Glutamatergic neuron (in vitro differentiated cells): ENCODE measurements at regions not wholly inside any gene's neighbourhood (a gene's known extent, or its start where the extent isn't known, plus 50 kb on each side); places are given as distances from the start of the nearest gene placed in this dataset.
"Not testable (repeated sequence)": the region's sequence is repeated elsewhere in the genome, so short reads cannot be mapped to it uniquely, and the experiment has no call there.

ENCODE experiments used
- DNase-seq: peaks from one replicate; pipeline ENCODE4 v3.0.0; 2022
- H3K27ac Mint-ChIP-seq: one replicate; pipeline ENCODE4 v1.8.0; 2020; ENCODE audit warnings: mild to moderate bottlenecking, mixed read lengths, inconsistent platforms; ENCODE audit not compliant: unreplicated experiment
- H3K27me3 Mint-ChIP-seq: one replicate; pipeline ENCODE4 v1.8.0; 2020; ENCODE audit warnings: mild to moderate bottlenecking, moderate library complexity, mixed read lengths, inconsistent platforms; ENCODE audit not compliant: unreplicated experiment
- H3K36me3 Mint-ChIP-seq: one replicate; pipeline ENCODE4 v1.8.0; 2020; ENCODE audit warnings: mild to moderate bottlenecking, mixed read lengths, inconsistent platforms; ENCODE audit not compliant: unreplicated experiment
- H3K4me1 Mint-ChIP-seq: one replicate; pipeline ENCODE4 v1.8.0; 2020; ENCODE audit warnings: mild to moderate bottlenecking, low read depth, mixed read lengths, inconsistent platforms; ENCODE audit not compliant: unreplicated experiment
- H3K4me3 Mint-ChIP-seq: one replicate; pipeline ENCODE4 v1.8.0; 2020; ENCODE audit warnings: mild to moderate bottlenecking, mixed read lengths, inconsistent platforms; ENCODE audit not compliant: unreplicated experiment
- H3K9me3 Mint-ChIP-seq: one replicate; pipeline ENCODE4 v1.8.0; 2020; ENCODE audit warnings: mild to moderate bottlenecking, moderate library complexity, mixed read lengths, inconsistent platforms; ENCODE audit not compliant: unreplicated experiment

DNA sequence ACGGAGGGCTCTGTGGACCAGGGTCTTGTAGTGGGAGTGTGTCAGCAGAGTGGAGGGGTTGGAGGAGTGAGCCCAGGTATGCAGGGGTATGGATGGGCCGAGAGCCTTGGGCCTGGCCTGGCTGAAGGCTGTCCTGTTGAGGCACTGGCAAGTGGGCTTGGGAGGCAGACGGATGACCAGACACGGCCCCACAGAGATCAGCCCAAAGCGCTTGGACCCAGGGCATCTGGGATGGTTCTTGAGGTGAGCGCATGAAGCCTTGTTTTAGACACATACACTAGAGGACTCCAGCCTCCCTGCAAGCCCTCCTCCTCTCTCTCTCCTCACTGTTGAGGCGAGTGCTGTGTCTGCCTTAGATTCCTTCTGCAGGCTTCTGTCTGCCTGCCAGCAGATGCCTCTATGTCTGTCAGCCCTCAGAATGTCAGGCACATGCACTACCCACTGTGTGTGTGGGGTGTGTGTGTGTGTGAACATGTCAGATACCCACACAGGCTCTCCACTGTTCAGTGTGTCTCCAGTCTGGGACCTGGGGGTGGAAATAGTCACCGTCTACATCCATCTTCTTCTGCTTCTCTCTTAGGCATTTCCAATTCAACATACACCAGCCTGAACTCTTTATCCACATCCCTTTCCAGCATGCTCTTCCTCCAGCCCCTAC, 218.0 kb upstream of the PLGLB1 start:
- not testable (repeated sequence) for H3K27ac Mint-ChIP-seq, H3K36me3 Mint-ChIP-seq, H3K9me3 Mint-ChIP-seq, H3K4me3 Mint-ChIP-seq, H3K27me3 Mint-ChIP-seq, H3K4me1 Mint-ChIP-seq
- peak; percentile 10 for DNase-seq

DNA sequence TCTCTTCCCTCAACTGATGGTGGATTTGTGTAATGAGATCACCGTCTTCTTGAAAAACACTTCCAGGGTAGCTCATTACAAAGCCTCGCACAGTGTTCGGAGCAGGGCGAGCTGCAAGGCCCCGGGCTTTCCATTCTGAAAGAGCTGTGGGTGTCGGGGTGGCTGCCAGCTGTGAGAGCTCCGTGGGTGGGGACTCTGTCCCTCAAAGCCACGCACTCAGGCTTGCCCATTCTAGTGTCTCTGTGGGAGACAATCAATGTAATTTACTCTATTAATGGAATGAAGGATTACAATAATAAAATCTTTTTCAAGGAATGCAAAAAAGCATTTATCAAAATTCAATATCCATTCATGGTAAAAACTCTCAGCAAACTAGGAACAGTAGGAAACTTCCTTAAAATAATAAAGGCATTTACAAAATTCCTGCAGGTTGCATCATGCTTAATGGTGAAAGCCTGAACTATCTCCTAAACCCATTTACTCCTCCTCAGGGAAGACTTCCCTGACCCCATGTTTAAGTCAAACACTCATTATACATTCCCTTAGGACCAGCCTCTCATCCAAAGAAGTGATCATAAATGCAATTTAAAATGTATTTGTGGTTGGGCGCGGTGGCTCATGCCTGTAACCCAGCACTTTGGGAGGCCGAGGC, 224.5 kb upstream of the PLGLB1 start:
- not testable (repeated sequence) for H3K36me3 Mint-ChIP-seq, H3K9me3 Mint-ChIP-seq, H3K4me1 Mint-ChIP-seq, DNase-seq, H3K4me3 Mint-ChIP-seq, H3K27me3 Mint-ChIP-seq, H3K27ac Mint-ChIP-seq

GRCh38 chr2:87252046-87252445, 230.4 kb upstream of the PLGLB1 start:
- not testable (repeated sequence) for H3K36me3 Mint-ChIP-seq, H3K4me3 Mint-ChIP-seq, H3K9me3 Mint-ChIP-seq, H3K27me3 Mint-ChIP-seq, H3K27ac Mint-ChIP-seq, H3K4me1 Mint-ChIP-seq, DNase-seq

- H3K4me1 Mint-ChIP-seq, H3K9me3 Mint-ChIP-seq, H3K27me3 Mint-ChIP-seq, H3K4me3 Mint-ChIP-seq, DNase-seq, H3K27ac Mint-ChIP-seq, H3K36me3 Mint-ChIP-seq: not testable (repeated sequence)
These were observed 232.9 kb upstream of the PLGLB1 start for GRCh38 chr2:87254562-87254961.

GRCh38 chr2:87255410-87255809, 233.8 kb upstream of the PLGLB1 start:
- not testable (repeated sequence) for H3K27me3 Mint-ChIP-seq, H3K27ac Mint-ChIP-seq, DNase-seq, H3K4me3 Mint-ChIP-seq, H3K36me3 Mint-ChIP-seq, H3K4me1 Mint-ChIP-seq, H3K9me3 Mint-ChIP-seq

DNA sequence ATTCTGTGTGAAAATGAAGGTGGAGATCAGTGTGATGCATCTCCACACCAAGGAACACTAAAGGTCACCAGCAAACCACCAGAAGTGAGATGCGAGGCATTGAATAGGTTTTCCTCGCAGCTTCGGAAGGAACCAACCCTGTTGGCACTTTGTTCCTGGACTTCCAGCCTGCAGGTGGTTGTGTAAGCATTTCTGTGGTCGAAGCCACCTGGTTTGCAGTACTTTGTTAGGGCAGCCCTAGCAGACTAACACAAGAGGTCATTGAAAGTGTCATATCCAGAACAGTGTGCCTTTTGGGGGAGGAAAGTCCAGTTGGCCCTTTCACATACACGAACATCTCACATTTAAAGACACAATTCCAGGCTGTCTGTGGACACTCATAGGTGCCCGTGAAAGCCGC, 237.2 kb upstream of the PLGLB1 start:
- H3K27me3 Mint-ChIP-seq, H3K4me1 Mint-ChIP-seq, H3K27ac Mint-ChIP-seq, DNase-seq, H3K4me3 Mint-ChIP-seq, H3K36me3 Mint-ChIP-seq, H3K9me3 Mint-ChIP-seq: not testable (repeated sequence)

DNA sequence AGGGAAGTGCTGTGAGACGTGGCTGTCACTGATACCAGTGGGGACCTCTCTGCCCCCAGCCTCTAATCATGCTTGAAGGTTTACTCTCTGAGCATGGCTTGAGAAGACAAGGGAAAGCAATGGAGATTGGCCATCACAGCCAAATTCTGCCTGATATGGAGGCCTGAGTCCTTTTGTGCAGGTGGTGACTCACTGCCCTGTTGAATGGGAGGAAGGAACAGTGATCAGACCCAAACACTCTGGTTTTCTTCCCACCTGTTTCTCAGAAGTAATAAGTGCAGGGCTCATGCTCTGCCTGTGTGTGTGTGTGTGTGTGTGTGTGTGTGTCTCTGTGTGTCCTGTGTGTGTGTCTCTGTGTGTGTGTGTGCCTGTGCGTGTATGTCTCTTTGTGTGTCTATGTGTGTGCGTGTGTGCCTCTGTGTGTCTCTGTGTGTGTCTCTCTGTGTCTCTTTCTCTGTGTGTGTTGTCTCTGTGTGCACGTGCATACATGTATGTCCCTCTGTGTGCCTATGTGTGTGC, 240.6 kb upstream of the PLGLB1 start:
- not testable (repeated sequence) for H3K27me3 Mint-ChIP-seq, DNase-seq, H3K4me3 Mint-ChIP-seq, H3K27ac Mint-ChIP-seq, H3K36me3 Mint-ChIP-seq, H3K4me1 Mint-ChIP-seq, H3K9me3 Mint-ChIP-seq

GRCh38 chr2:87263868-87264518, 242.3 kb upstream of the PLGLB1 start:
- H3K27ac Mint-ChIP-seq, H3K4me1 Mint-ChIP-seq, H3K9me3 Mint-ChIP-seq, DNase-seq, H3K4me3 Mint-ChIP-seq, H3K36me3 Mint-ChIP-seq, H3K27me3 Mint-ChIP-seq: not testable (repeated sequence)

GRCh38 chr2:87275192-87275591, 253.5 kb upstream of the PLGLB1 start:
- H3K27me3 Mint-ChIP-seq, H3K9me3 Mint-ChIP-seq, H3K4me3 Mint-ChIP-seq, H3K36me3 Mint-ChIP-seq, H3K27ac Mint-ChIP-seq, H3K4me1 Mint-ChIP-seq, DNase-seq: not testable (repeated sequence)

DNA sequence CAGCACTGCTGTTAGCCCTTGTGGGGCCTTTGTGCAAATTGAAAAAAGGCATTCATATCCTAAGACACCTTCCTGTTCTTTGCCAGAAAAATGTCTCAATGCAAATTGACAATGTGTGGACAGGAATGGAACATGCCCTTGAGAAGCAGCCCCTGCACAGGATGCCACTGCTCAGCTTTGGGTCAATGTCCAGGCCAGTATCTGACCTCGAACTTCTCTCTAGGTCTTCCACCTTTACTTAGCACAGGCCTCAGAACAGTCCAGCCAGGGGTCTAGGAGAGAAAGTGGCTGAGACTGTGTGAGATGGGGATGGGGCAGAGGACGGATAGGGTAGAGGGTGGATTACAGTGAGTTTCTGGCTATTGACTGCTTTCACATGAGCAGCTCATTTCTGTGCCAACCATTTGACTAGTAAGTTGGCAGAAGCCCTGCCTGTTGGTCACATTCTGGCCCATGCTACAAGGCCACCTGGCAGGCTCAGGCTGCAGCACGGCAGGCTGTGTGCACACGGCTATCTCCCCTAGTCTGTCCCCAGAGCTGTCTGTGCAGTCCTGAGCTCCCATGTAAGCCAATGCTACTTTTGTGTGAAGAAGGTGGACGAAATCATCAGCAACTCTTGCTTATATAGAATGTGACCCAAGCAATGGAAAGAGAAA, 254.5 kb upstream of the PLGLB1 start:
- not testable (repeated sequence) for H3K27ac Mint-ChIP-seq, H3K9me3 Mint-ChIP-seq, H3K36me3 Mint-ChIP-seq, H3K4me1 Mint-ChIP-seq, DNase-seq, H3K27me3 Mint-ChIP-seq, H3K4me3 Mint-ChIP-seq

- H3K4me1 Mint-ChIP-seq, H3K36me3 Mint-ChIP-seq, H3K9me3 Mint-ChIP-seq, DNase-seq, H3K4me3 Mint-ChIP-seq, H3K27ac Mint-ChIP-seq, H3K27me3 Mint-ChIP-seq: not testable (repeated sequence)
These were observed 255.0 kb upstream of the PLGLB1 start for GRCh38 chr2:87276673-87277072.

GRCh38 chr2:87277734-87278133, 256.1 kb upstream of the PLGLB1 start:
- not testable (repeated sequence) for H3K36me3 Mint-ChIP-seq, H3K27ac Mint-ChIP-seq, H3K27me3 Mint-ChIP-seq, DNase-seq, H3K9me3 Mint-ChIP-seq, H3K4me3 Mint-ChIP-seq, H3K4me1 Mint-ChIP-seq
